ENCODE measurements at regions not wholly inside any gene's neighbourhood (a gene's known extent, or its start where the extent isn't known, plus 50 kb on each side); places are given as distances from the start of the nearest gene placed in this dataset.

DNA sequence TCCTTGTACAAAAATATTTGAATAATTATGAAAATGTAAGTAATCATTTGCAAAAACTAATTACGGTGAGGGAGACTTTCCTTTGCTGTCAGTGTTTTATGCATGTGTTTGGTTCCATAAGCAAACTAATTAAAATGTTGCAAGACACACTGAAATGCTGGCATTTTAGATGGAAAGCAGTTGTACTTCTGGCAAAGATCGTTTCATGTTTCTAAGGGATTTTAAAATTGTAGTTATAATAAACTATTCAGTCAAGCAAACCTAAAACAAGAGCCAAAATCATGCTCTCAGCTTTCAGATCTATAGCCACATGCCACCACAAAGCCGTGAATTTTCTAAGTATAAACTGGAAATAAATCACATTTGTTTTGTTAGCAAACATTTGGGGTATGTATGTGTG, 240.1 kb upstream of the ZNF385D start:
- TF ChIP-seq, protein P1, sequence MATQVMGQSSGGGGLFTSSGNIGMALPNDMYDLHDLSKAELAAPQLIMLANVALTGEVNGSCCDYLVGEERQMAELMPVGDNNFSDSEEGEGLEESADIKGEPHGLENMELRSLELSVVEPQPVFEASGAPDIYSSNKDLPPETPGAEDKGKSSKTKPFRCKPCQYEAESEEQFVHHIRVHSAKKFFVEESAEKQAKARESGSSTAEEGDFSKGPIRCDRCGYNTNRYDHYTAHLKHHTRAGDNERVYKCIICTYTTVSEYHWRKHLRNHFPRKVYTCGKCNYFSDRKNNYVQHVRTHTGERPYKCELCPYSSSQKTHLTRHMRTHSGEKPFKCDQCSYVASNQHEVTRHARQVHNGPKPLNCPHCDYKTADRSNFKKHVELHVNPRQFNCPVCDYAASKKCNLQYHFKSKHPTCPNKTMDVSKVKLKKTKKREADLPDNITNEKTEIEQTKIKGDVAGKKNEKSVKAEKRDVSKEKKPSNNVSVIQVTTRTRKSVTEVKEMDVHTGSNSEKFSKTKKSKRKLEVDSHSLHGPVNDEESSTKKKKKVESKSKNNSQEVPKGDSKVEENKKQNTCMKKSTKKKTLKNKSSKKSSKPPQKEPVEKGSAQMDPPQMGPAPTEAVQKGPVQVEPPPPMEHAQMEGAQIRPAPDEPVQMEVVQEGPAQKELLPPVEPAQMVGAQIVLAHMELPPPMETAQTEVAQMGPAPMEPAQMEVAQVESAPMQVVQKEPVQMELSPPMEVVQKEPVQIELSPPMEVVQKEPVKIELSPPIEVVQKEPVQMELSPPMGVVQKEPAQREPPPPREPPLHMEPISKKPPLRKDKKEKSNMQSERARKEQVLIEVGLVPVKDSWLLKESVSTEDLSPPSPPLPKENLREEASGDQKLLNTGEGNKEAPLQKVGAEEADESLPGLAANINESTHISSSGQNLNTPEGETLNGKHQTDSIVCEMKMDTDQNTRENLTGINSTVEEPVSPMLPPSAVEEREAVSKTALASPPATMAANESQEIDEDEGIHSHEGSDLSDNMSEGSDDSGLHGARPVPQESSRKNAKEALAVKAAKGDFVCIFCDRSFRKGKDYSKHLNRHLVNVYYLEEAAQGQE (IDR thresholded peaks at IDR 0.05; ENCODE audit: insufficient read depth in 1 of 2, low read depth in 2 of 2, low read length in 2 of 2), result no peak
- TF ChIP-seq SIN3A (IDR thresholded peaks at IDR 0.05; ENCODE audit: borderline replicate concordance, insufficient read depth, low read length) (no peak), TAF1 (IDR thresholded peaks at IDR 0.05; ENCODE audit: borderline replicate concordance, insufficient read depth, low read length) (no peak)

DNA sequence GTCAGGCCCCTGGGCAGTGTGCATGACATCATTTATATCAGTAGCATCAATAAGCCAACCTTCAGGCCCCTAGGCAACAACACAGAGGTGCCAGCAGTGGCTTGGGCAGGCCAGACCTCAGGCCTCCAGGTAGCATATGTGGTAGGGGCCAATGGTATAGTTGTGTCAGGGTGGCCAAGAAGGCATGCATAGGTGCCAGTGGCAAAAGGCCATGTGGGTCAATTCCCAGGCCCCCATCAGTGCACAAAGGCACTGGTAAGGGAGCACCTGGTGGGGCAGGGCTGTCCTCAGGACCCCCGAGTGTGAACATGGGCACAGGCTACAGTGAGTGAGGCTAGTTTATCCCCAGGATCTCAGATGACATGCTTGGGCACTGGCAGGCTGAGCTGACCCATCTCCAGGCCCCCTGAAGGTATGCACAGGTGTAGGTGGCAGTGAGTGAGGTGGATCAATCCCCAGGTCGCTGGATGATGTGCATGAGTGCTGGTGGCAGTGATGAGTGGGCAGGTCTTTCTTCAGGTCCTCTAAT, 244.1 kb upstream of the ZNF385D start:
- no peak for TF ChIP-seq POLR2AphosphoS5 (IDR thresholded peaks at IDR 0.05; ENCODE audit: low read depth, low read length)
- TF ChIP-seq, protein P1 (IDR thresholded peaks at IDR 0.05; ENCODE audit: insufficient read depth in 1 of 2, low read depth in 2 of 2, low read length in 2 of 2), result no peak
- no peak for TF ChIP-seq SIN3A (IDR thresholded peaks at IDR 0.05; ENCODE audit: borderline replicate concordance, insufficient read depth, low read length)
- no peak for TF ChIP-seq TAF1 (IDR thresholded peaks at IDR 0.05; ENCODE audit: borderline replicate concordance, insufficient read depth, low read length)
- no peak for TF ChIP-seq FOXP2 (optimal IDR thresholded peaks at IDR 0.05; ENCODE audit: borderline replicate concordance, extremely low read depth, extremely low read length, insufficient read depth)

DNA sequence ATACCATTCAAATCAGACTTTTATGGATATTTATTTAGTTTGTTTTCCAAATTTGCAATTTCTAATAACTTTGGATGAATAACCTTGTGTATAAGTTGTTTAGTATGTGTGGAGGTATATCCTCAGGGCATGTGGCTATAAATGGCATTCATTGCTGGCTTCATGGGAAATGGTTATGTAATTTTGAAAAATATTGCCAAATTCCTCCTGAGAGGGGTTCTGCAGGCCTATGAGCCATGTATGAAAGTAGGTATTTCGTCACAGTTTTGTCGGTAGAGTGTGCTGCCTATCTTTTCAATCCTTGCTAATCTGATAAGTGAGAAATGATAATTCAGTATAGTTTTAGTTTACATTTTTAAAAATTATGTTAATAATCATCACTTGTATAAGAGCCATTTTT, 256.4 kb upstream of the ZNF385D start:
- TF ChIP-seq TAF1 (IDR thresholded peaks at IDR 0.05; ENCODE audit: borderline replicate concordance, insufficient read depth, low read length), result no peak
- TF ChIP-seq SIN3A (IDR thresholded peaks at IDR 0.05; ENCODE audit: borderline replicate concordance, insufficient read depth, low read length), result no peak
- no peak for TF ChIP-seq POLR2AphosphoS5 (IDR thresholded peaks at IDR 0.05; ENCODE audit: low read depth, low read length)
- TF ChIP-seq FOXP2 (optimal IDR thresholded peaks at IDR 0.05; ENCODE audit: borderline replicate concordance, extremely low read depth, extremely low read length, insufficient read depth), result no peak
- TF ChIP-seq, protein P1 (IDR thresholded peaks at IDR 0.05; ENCODE audit: insufficient read depth in 1 of 2, low read depth in 2 of 2, low read length in 2 of 2), result no peak

DNA sequence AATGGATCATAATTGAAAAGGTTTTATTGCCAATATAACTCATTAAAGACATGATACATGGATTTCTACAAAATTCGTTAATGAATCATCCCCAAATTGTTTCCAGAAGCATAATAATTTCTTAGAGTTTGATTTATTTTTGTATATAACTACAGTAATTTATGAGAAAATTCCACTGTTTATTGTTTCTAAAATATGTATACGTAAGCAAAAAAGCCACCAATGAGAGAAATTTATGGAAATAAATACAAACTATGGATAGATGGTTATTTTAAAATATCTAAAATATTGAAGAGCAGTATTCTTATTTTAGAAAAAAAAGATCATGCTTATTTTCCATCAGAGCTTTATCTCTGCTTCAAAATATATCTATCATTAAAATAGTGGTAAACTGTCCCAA, 260.0 kb upstream of the ZNF385D start:
- TF ChIP-seq TAF1 (IDR thresholded peaks at IDR 0.05; ENCODE audit: borderline replicate concordance, insufficient read depth, low read length) (no peak), POLR2AphosphoS5 (IDR thresholded peaks at IDR 0.05; ENCODE audit: low read depth, low read length) (no peak), FOXP2 (optimal IDR thresholded peaks at IDR 0.05; ENCODE audit: borderline replicate concordance, extremely low read depth, extremely low read length, insufficient read depth) (no peak), SIN3A (IDR thresholded peaks at IDR 0.05; ENCODE audit: borderline replicate concordance, insufficient read depth, low read length) (no peak)
- TF ChIP-seq, protein P1 (IDR thresholded peaks at IDR 0.05; ENCODE audit: insufficient read depth in 1 of 2, low read depth in 2 of 2, low read length in 2 of 2), result no peak

DNA sequence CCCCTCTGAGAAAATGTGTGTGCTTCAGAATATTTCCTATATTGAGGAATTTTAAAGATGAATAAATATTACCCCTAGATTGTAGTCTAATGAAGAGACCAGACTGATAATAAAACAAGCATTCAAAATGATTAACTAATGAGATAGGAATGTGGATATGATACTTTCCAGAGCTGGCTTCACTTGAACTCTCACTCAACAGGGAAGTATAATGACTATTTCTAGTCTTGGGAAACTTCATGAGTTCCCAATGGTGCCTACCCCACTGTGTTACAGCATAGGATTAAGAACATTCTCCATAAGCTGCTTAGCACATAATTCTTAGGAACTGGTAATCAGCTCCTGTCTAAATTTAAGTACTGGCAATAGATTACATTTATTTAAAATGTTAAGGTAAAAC, 261.5 kb upstream of the ZNF385D start:
- no peak for TF ChIP-seq FOXP2 (optimal IDR thresholded peaks at IDR 0.05; ENCODE audit: borderline replicate concordance, extremely low read depth, extremely low read length, insufficient read depth)
- no peak for TF ChIP-seq TAF1 (IDR thresholded peaks at IDR 0.05; ENCODE audit: borderline replicate concordance, insufficient read depth, low read length)
- TF ChIP-seq, protein P1 (IDR thresholded peaks at IDR 0.05; ENCODE audit: insufficient read depth in 1 of 2, low read depth in 2 of 2, low read length in 2 of 2), result no peak
- no peak for TF ChIP-seq POLR2AphosphoS5 (IDR thresholded peaks at IDR 0.05; ENCODE audit: low read depth, low read length)
- no peak for TF ChIP-seq SIN3A (IDR thresholded peaks at IDR 0.05; ENCODE audit: borderline replicate concordance, insufficient read depth, low read length)
